GM18502 (cell line): ENCODE measurements at regions not wholly inside any gene's neighbourhood (a gene's known extent, or its start where the extent isn't known, plus 50 kb on each side); places are given as distances from the start of the nearest gene placed in this dataset.

Source experiments
- ATAC-seq: cut with Tn5 transposase; IDR thresholded peaks from one replicate; pipeline ENCODE4 v1.9.1; 2021; ENCODE audit warnings: mild to moderate bottlenecking; ENCODE audit not compliant: unreplicated experiment, poor library complexity

DNA sequence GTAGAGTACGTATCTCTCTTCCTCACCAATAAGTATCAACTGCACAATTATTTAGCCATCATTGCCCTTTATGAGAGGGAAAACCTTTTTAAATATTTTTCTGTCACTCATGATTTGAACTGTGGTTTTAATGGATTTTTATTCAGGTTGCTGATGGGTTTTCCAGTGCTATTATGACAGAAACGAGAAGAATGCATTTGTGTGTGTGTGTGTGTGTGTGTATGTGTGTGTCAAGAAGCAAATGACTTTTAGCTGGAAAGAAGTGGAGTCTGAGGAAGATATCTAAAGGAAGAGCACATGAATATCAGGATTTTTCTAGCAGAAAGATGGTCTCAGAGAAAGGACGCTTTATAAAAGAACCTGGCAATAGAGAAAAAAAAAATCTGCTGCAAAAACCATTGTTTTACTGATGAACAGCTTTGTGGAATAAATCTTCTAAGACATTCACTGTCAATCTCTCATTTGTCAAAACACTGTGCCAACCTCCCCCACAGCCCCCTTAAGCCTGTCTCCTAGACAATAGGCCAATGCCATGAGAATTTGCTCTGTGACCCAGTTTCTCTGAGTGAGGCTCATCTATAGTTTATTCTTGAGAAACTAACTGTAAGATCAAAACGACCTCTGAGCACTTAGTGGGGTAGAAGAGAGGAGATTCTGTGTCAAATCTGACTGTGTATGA lies 417.7 kb downstream of the FLRT2 start:
- ATAC-seq = no peak

DNA sequence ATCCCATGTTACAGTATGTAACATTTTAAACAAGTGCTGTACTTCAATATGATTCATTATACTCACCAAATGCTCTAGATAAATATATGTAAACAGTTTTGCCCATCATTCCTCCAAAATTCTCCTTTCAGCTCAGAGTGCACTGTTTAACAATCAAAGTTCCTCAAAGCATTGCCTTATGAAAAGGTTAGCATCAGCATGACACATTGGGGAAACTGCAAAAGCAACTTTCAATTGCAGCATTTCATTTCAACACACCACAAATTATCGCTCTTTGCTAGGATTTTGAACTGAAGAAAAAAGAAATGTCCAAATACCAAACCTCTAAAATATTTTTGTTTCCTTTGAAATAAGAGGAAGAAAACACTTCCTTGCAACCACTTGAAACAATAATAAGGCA lies 413.2 kb downstream of the FLRT2 start:
- ATAC-seq = no peak

- ATAC-seq = peak; percentile 56
Observed at GRCh38 chr14:85934886-85935254, 404.9 kb downstream of the FLRT2 start.

DNA sequence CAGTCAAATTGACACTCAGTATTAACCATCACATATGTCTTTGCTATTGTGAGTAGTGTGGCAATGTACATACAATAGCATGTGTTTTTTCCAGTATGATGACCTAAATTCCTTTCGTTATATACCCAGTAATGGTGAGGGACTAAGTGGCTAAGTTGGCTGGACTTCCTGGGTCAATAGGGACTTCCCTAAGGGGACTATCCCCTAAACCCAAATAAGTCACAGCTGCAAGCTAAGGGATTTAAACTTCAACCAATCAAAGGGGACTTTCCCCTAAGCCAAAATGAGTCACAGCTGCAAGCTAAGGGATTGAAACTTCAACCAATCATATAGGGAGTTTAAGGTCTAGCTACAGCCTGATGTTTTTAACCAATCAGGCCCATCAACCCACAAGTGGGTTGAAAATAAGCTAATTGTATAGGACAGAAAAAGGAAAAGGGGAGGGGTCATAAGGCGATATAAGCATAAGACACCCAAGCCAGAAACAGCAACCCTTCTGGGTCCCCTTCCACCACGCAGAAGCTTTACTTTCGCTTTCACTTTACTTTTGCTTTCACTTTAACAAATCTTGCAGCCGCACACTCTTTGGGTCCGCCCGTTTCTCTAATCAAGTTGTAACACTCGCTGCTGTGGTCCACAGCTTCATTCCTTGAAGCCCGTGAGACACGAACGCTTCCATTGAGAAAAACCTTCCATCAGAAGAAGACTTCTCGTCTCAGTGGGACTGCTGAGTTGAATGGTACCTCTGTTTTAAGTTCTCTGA lies 404.4 kb downstream of the FLRT2 start:
- peak; percentile 96 for ATAC-seq

DNA sequence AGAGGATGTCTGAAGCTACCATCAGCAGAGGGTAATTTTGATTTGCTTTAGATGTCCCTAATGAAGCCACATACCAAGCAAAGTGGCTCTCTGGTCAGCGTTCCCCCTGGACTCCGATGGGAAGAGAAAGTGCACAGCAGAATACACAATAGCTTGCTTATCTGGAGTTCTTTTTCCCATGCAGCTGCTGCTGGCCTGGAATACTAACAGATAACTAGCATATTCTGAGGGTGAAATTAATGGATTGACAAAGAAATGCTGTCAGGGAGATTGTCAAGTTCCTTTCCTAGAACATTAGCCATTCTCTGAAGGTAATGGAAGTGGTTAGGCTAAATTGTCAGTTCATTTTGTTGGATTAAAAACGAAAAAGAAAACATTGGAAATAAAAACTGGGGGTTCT lies 391.3 kb downstream of the FLRT2 start:
- no peak for ATAC-seq

- ATAC-seq = no peak
Observed at GRCh38 chr14:85917716-85918115, 387.8 kb downstream of the FLRT2 start.

- no peak for ATAC-seq
Observed at GRCh38 chr14:85915711-85916110, 385.8 kb downstream of the FLRT2 start.

DNA sequence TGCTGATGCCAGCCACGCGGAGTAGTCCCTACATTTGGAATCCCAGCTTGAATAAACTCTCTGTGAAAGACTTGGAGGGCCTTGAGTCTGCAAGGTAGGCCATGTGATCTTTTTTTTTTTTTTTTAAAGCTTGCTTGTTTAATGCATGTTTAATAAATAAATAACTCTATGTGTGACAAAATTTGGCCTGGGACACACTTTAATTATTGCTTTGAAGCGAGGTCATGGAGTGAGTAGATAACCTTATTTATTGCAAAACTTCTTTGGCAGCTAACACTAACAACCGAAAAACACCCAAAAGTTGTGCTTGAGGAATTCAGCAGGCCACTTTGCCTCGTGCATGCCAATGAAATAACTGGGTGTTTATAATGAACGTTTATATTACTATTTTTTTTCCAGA lies 382.2 kb downstream of the FLRT2 start:
- ATAC-seq = no peak

DNA sequence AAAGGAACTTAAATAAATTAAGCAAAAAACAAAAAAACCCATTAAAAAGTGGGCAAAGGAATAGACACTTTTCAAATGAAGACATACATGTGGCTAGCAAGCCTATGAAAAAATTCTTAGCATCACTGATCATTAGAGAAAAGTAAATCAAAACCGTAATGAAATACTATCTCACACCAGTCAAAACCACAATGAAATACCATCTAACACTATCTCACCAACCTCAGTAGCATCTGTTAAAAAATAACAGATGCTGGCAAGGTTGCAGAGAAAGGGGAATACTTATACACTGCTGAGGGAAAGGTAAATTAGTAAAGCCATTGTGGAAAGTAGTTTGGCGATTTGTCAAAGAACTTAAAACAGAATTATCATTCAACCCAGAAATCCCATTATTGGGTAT lies 381.1 kb downstream of the FLRT2 start:
- ATAC-seq = no peak

DNA sequence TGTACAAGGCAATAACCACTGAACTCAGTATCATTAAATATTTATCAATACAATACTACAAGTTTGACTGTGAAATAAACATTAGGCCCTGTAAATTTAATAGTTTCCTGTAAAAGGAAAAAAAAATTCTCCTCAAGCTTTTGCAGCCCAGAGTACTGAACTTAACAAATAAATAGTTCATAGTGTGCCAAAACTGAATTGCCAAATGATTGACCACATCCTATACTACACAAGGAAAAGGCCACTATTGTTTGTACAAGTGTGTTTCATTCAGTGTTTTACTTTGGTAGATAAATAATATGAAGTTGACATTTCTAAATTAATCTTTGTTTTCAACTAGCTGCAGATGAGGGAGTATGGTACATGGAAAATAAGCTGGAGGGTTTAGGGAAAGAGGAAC lies 379.6 kb downstream of the FLRT2 start:
- ATAC-seq = no peak

- no peak for ATAC-seq
Observed at GRCh38 chr14:85907536-85907935, 377.6 kb downstream of the FLRT2 start.

GRCh38 chr14:85897808-85898207 lies 367.9 kb downstream of the FLRT2 start:
- ATAC-seq = no peak

DNA sequence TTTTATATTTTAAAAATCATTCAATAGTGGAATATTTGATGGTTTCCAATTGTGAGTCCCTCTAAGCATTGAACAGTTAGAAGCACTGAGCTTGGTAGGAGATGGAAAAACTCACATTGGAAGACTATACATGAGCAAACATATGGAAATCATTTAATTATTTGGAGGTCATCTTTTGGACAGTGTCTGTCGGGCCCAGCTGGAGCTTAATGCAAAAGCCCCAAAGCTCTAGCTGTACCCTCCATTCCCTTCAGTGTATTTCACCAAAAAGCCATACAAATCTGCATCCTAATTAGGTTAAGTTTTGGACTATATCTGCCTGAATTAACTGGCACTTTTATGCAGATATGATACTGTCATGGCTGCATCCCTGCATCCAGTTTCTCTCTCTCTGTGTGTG lies 365.7 kb downstream of the FLRT2 start:
- no peak for ATAC-seq

DNA sequence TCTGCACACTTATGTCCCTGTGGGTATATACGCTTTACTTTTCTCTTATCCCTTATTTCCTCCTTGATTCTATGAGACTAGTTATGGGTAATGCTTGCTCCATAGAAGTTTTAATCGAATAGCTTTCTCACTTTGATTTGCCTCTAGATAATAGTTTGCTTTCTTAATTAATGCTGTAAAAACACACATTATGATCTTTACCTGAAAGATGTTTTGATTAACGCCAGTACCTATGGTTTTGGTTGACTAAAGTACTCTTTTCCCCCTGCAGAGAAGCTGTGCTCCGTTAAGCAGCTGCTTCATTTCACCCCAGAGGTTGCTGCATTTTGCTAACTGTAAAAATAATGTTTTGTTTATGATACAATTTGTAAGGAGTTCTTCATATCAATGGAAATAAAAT lies 362.3 kb downstream of the FLRT2 start:
- ATAC-seq = no peak

- ATAC-seq = no peak
Observed at GRCh38 chr14:85883966-85884365, 354.0 kb downstream of the FLRT2 start.

DNA sequence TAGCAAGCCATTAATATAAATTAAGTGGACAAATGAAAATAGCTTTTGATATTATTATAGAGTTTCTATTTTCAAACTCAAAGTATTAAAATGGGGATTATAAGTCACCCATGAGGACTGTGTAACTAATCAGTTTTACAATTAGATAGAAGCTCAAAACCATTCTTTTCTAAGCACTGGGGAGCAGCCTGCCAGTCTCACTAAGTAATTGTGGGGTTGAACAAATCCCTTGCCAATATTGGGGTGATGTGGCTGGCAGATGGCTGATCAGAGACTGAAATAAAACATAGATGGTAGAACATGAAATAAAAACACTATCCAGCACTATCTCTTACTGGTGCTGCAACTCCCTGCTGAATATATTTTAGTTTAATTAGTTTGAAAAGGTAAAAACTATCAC lies 353.2 kb downstream of the FLRT2 start:
- no peak for ATAC-seq

GRCh38 chr14:85881935-85882334 lies 352.0 kb downstream of the FLRT2 start:
- no peak for ATAC-seq

- no peak for ATAC-seq
Observed at GRCh38 chr14:85878874-85879273, 348.9 kb downstream of the FLRT2 start.

DNA sequence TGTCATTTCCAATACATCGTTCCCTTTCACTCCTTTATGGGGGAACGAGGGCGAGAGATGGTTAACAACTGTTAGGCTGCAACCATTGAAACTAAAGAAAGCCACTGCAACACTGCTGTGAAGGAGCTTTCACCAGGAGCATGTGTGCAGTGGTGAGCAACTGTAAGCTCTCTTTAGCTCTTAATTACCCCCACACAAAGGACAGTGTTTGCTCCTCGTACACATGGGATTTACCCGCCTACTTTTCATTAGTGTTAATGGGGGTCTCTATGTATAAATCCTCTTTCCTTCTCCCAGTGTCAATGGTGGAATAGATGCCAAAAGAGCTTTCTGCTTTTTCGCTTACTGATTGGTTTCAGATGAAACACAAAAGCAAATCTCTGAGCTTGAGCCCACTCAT lies 343.1 kb downstream of the FLRT2 start:
- ATAC-seq = no peak

GRCh38 chr14:85867450-85867849 lies 337.5 kb downstream of the FLRT2 start:
- ATAC-seq = no peak

GRCh38 chr14:85865701-85866100 lies 335.8 kb downstream of the FLRT2 start:
- no peak for ATAC-seq

DNA sequence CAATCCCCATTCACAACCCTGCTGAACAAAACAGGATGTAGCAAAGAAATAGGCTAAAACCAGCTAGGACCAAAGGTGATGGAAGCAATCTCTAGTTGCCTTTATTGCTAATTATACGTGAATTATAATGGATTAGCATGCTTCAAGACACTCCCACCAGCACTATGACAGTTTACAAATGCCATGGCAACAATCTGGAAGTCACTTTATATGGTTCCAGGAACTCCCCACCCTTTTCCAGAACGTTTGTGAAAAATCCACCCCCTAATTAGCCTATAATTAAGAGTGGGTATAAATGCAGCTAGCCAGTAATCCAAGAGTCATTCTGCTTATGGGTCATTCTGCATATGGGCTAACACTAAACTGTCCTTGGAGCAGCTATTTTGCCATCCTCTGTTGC lies 328.7 kb downstream of the FLRT2 start:
- ATAC-seq = no peak
